DMS153 treated with DMSO at 0.1 percent for 48 hours (cell line): ENCODE measurements at regions not wholly inside any gene's neighbourhood (a gene's known extent, or its start where the extent isn't known, plus 50 kb on each side); places are given as distances from the start of the nearest gene placed in this dataset.
"Not testable (repeated sequence)": the region's sequence is repeated elsewhere in the genome, so short reads cannot be mapped to it uniquely, and the experiment has no call there.

Experiments
- DNase-seq: peaks from one replicate; lab custom pipeline; 2025; ENCODE audit not compliant: unreplicated experiment; lab: John Stamatoyannopoulos, UW

DNA sequence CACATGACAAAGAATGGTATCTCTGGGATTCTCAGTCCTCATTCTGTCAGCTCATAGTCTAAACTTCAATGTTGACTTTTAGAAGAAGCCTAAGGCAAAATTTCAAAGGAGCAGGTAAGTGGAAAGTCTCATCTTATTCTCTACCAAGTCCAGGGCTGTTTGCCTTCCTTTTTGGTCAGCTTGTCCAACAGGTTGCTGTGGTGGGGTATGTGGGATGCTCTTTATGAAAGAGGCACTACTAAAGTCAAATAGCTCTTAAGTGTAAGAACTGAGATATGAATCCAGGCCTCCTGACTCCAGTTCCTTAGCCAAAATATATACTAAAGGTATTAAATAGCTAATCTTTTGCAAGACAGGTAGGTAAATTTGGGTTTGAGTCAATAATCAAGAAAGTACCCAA lies 540.6 kb upstream of the SPRY2 start:
- no peak for DNase-seq

- DNase-seq: no peak
Observed at GRCh38 chr13:80881034-80881433, 540.1 kb upstream of the SPRY2 start.

DNA sequence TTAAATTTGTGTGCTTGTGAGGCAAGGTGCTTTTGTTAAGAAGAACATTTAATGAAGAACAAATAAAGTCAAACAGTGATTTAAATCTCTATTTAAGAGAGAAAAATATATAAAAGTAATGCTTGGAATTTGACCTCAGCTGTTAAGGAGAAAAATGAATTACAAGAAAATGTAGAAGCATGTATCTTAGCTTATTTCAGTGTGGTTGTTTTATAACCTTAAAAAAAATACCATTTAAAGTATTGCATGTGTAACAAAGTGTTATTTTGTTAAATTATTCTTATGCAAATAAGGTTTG lies 537.0 kb upstream of the SPRY2 start:
- no peak for DNase-seq

GRCh38 chr13:80877209-80877943 lies 536.5 kb upstream of the SPRY2 start:
- no peak for DNase-seq

- DNase-seq: no peak
Observed at GRCh38 chr13:80873589-80873988, 532.7 kb upstream of the SPRY2 start.

- not testable (repeated sequence) for DNase-seq
Observed at GRCh38 chr13:80871971-80872370, 531.0 kb upstream of the SPRY2 start.

- no peak for DNase-seq
Observed at GRCh38 chr13:80871481-80871880, 530.6 kb upstream of the SPRY2 start.

DNA sequence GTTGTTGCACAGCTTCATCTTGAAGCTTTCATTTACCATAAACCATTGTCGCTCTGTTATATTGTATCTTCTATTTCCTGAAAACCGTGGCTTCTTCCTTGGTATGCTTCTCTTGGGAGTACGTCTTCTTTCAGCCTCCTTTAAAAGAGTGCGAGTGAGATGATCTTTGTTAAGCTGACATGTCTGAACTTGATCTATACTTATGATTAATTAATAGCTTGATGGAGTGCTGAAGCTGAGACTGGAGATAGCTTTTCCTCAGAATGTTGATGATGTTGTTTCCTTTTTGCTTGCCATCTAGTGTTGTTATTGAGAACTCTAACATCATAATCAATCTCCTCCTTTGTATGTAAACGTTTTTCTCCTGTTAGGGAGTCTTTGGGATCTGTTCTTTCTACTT lies 529.3 kb upstream of the SPRY2 start:
- no peak for DNase-seq

GRCh38 chr13:80866921-80867320 lies 526.0 kb upstream of the SPRY2 start:
- no peak for DNase-seq

- no peak for DNase-seq
Observed at GRCh38 chr13:80865329-80865728, 524.4 kb upstream of the SPRY2 start.

DNA sequence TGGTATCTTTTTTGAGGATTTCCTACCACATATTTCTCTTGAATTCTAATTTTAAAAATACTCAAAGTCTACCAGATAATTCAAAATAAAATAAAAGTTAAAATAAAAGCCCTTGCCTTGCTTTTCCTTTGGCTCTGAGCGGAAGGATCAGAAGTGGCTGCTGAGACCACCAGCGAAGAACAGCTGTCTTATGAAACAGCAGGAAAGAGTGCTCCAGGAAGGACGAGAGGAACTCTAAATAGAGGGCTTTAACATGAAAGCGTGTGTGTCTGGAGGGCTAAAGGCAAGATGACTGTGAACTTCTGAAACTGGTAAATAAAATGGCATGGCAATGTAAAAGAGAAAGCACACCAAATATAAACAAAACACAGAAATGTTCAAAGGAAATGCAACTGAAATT lies 521.5 kb upstream of the SPRY2 start:
- DNase-seq: no peak

DNA sequence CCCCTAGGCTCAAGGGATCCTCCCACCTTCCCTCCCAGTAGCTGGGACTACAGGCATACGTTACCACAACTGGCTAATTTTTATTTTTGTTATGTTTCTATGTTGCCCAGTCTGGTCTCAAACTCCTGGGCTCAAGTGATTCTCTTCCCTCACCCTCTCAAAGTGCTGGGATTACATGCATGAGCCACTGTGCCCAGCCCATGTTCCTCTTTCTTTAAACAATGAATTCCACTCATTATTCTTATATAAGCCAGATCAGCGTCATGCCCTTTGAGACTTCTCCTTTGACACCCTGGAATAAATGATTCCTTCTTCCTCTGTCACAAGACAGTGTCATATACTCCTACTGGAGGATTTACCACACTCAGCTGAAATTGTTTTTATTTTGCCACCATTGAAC lies 519.9 kb upstream of the SPRY2 start:
- DNase-seq: no peak

DNA sequence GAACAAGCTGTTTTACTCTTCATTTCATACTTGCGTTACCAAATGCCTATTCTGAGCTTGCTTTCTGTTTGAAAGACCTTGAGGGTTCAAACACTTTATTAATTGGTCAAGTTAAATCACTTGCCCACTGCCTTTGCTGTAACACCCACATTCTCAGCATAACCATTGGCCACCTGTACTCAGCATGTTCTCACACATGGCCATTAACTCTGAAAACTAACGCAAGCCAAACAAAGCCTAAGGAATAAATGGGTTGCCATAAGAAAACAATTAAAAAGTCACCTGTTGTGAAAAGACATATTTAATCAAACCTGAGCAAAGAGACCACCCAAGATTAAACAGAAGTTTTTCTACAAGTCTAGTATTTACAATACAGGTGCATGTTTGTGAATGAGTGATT lies 517.2 kb upstream of the SPRY2 start:
- no peak for DNase-seq

DNA sequence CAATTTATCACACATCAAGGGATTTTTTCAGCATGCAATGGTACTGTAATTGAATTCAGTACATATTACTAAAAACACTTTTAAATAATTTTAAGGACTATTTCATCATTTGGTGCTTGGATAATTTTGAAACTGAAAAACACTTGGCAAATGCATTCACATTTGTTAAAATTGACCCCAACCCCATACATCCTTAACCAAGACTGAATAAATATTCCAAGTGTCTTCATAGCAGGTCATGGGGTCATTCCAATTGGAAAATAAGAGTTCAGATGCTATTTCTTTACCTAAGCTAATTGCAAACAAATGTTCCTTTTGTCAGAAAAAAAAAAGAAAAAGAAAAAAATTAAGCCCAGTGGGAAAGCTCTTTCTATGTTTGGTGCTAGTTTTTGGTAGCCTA lies 516.4 kb upstream of the SPRY2 start:
- no peak for DNase-seq

DNA sequence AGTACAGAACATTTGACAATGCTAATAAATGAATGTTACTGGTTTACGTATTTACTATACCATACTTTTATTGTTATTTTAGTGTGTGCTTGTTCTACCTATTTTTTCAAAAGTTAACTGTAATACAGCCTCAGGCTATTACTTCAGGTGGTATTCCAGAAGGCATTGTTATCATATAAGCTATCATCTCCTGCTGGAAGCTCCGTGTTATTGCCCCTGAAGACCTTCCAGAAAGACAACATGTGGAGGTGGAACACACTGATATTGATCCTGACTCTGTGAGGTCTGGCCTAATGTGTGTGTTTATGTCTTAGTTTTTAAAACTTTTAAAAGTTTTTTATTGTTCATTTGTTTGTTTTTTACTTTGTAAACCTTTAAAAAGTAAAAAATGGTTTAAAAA lies 509.8 kb upstream of the SPRY2 start:
- DNase-seq: no peak

DNA sequence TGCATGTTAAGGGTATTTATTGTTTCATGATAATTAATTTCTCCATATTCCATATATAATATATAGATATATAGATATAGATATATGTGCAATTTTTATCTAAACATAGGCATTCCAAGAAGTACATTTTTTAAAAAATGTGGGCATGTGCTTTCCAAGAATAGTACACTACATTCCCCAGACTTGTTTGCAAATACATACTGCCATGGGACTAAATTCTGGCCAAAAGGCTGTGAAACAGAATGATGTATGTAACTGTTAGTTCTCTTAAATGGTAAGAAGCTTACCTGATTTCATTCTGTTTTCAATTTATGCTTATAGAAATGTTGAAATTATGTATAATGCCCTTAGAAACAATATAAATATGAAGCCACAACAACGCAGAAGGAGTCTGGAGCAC lies 503.2 kb upstream of the SPRY2 start:
- no peak for DNase-seq

DNA sequence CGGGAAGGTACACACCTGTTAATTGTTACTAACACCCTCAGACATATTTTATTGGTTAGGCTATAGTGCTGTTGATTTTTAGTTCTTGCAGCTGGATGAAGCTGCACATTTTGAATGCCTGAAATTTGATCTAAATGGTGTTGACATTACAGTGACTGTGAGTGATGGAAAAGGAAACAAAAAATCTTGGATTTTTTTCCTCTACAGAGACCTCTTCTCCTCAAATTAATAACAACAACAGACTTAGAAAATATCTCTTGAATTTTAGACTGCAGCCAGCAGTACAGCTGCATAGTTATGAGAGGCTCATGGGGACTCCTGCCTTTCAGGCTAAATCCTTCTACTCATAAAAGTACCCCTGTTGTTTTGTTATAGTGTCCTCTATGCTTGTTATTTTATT lies 500.5 kb upstream of the SPRY2 start:
- peak; percentile 29 for DNase-seq

- DNase-seq: no peak
Observed at GRCh38 chr13:80840316-80840976, 499.5 kb upstream of the SPRY2 start.

- DNase-seq: no peak
Observed at GRCh38 chr13:80835902-80836301, 495.0 kb upstream of the SPRY2 start.

DNA sequence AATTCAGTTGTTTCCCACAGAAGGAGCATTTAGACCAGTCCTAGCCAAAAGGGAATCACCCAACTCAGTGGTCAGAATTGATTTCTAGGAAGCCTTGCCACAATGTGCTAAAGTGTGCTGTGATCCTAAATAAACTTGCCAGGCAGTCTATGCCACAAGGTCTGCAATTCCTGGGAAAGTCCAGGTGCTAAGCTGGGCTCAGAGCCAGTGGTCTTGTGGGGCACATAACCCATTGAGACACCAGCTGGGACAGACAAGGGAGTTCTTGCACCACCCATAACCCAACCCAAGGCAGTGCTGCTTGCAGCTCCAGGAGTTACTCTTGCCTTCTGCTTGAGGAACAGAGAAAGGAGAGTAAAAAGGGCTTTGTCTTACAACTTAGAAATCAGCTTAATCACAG lies 489.5 kb upstream of the SPRY2 start:
- DNase-seq: no peak

DNA sequence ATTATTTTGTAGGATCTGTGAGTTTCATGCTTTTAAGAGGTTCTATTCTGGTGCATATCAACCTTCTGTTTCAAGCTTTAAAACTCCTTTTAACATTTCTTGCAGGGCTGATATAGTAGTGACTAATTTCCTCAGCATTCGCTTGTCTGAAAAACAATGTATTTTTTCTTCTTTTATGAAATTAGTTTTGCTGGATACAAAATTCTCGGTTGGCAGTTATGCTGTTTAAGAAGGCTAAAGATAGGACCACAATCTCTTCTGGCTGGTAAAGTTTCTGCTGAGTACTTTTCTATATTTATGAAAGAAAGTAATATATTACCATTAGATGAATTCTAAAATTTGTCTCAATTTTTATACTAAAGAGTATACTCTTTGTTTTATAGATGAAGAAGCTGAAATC lies 487.8 kb upstream of the SPRY2 start:
- DNase-seq: no peak

- DNase-seq: no peak
Observed at GRCh38 chr13:80825276-80825675, 484.4 kb upstream of the SPRY2 start.

DNA sequence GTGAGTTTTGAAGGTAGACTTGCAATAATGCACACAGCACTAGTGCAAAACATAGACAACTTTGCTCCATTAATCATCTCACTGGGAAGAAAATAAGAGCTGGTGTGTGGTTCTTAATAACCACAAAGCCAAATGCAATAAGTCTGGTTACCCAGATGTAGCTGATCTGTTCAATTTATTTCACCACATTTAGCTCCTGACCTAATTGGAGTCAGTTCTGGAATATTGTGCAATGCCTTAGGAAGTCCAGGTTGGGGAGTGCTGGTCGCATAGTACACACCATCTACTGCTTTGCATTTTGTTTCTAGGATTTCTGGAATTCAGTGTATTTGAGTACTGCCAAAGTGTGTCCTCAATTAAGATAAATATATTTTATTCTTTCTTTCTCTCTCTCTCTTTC lies 483.3 kb upstream of the SPRY2 start:
- no peak for DNase-seq
